Vagina (tissue), 2 donors: ENCODE measurements at regions not wholly inside any gene's neighbourhood (a gene's known extent, or its start where the extent isn't known, plus 50 kb on each side); places are given as distances from the start of the nearest gene placed in this dataset.

Source experiments
- CTCF ChIP-seq, 3 experiments: fragments of 450-650 bp in 2 of 3; fragments of 200-600 bp in 1 of 3; sonication (generic) in 1 of 3; IDR thresholded peaks; one replicate each; pipeline ENCODE4 v1.5.1; 2017 to 2019; ENCODE audit warnings: antibody characterized with exemption in 3 of 3, mild to moderate bottlenecking in 2 of 3, moderate library complexity in 2 of 3
- POLR2A ChIP-seq, 2 donors: fragments of 450-650 bp; IDR thresholded peaks; one replicate each; pipeline ENCODE4 v1.6.1; 2017; ENCODE audit warnings: antibody characterized with exemption in 2 of 2, mild to moderate bottlenecking in 2 of 2, moderate library complexity in 2 of 2
- POLR2AphosphoS5 ChIP-seq, 2 donors: sonication (generic); formaldehyde crosslinking; IDR thresholded peaks; one replicate each; pipeline ENCODE4 v1.9.0; 2017; ENCODE audit warnings: antibody characterized with exemption in 2 of 2, mild to moderate bottlenecking in 2 of 2, low read depth in 1 of 2; ENCODE audit not compliant: insufficient read depth in 1 of 2

DNA sequence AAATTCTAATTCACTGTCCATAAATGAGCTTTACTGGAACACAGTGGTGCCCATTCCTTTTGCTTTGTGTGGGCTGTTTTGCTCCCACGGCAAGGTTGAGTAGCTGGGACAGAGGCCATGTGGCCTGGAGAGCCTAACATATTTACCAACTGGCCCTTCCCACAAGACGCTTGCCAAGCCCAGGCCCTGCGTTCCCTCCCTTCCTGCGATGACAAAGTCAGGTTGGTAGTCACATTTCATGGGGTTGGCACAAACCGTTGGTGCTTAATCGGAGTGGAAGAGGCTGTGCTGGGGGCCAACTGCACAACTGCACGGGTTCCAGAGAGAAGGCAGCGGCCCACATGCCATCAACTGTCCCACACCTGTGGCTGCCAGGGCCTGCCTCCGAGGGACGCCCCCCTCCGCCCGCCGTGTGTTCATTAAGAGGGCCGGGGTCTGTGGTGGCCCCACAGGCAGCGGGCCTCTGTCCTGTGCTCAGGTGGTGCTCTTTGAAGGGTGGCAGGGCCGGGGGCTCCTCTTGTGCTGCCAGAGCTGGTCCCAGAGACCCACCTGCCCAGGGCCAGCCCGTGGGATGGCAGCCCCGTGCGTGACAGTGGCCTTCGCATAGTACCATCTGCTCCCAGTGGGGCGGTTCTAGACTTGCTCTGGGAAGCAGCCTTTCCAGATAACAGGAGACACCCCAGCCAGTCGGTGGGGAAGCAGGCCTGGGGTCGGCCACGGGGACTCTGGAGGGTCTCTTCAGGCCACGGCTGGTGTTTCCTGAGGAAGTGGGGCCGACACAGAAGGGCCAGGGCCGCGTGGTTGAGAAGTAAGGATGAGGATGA, 81.5 kb upstream of the CLDN5 start:
- no peak for TF ChIP-seq CTCF (IDR thresholded peaks at IDR 0.05)
- no peak for TF ChIP-seq POLR2A (IDR thresholded peaks at IDR 0.05)
- TF ChIP-seq POLR2AphosphoS5 (IDR thresholded peaks at IDR 0.05; ENCODE audit: insufficient read depth in 1 of 2, low read depth in 1 of 2): peak in 1 of 2 donors; percentile 32
